Endothelial cell of umbilical vein (primary cell): ENCODE measurements at regions not wholly inside any gene's neighbourhood (a gene's known extent, or its start where the extent isn't known, plus 50 kb on each side); places are given as distances from the start of the nearest gene placed in this dataset.

Experiments used
- BruUV-seq: library from RNA; stranded (reverse); fragments of 400-500 nt; replicated peaks from 2 replicates; lab custom pipeline; 2021; lab: Mats Ljungman, UMichigan
- CTCF ChIA-PET: fragments of 300-600, 350-600 bp; sonication (Branson Sonifier 250); formaldehyde crosslinking; loops from one replicate; lab custom pipeline; 2021; ENCODE audit warnings: antibody characterized with exemption, inconsistent platforms; lab: Charles Lee
- POLR2A ChIA-PET: fragments of 300-600, 350-600 bp; sonication (Branson Sonifier 250); formaldehyde crosslinking; loops from one replicate; lab custom pipeline; 2021; ENCODE audit warnings: antibody characterized with exemption, inconsistent platforms; lab: Charles Lee
- DNase-seq: peaks from one replicate; pipeline ENCODE4 v3.0.0-alpha.2; 2011; ENCODE audit warnings: low read depth, low spot score
- FAIRE-seq: peaks from 2 replicates; lab custom pipeline; 2011; peaks lifted over from hg19 to GRCh38; lab: Jason Lieb, UNC
- H2AFZ ChIP-seq: 2 replicates; pipeline ENCODE4 v1.6.0; 2012; ENCODE audit warnings: low read depth, low read length, control low read depth, inconsistent platforms
- H3K27ac ChIP-seq: 2 replicates; pipeline ENCODE4 v1.5.1; 2011; ENCODE audit warnings: low read depth, mild to moderate bottlenecking, control low read depth, low read length, moderate library complexity; ENCODE audit not compliant: insufficient read depth
- H3K27me3 ChIP-seq, 2 experiments: 2 replicates each; pipeline versions ENCODE4 v1.6.0 to v1.6.1; 2011; ENCODE audit warnings: low read length in 2 of 2, mixed read lengths in 1 of 2; ENCODE audit not compliant: control insufficient read depth in 2 of 2, insufficient read depth in 2 of 2
- H3K36me3 ChIP-seq, 2 experiments: 2 replicates in 1 of 2; 3 replicates in 1 of 2; pipeline ENCODE4 v1.5.1; 2011; ENCODE audit warnings: low read length in 2 of 2, mild to moderate bottlenecking in 1 of 2, moderate library complexity in 1 of 2; ENCODE audit not compliant: control insufficient read depth in 2 of 2, insufficient read depth in 2 of 2; ENCODE audit errors: extremely low read depth in 1 of 2
- H3K4me1 ChIP-seq: 3 replicates; pipeline ENCODE4 v1.5.1; 2011; ENCODE audit warnings: mild to moderate bottlenecking, low read length; ENCODE audit not compliant: control insufficient read depth, insufficient read depth; ENCODE audit errors: extremely low read depth
- H3K4me2 ChIP-seq: 2 replicates; pipeline ENCODE4 v1.6.1; 2011; ENCODE audit warnings: low read length, control low read depth, mixed read lengths; ENCODE audit not compliant: insufficient read depth
- H3K4me3 ChIP-seq, 3 experiments: fragments of 200-600 bp in 1 of 3; sonication (generic), shearing (Covaris generic) in 1 of 3; replicated peaks in 1 of 3; 2 replicates each; pipeline ENCODE4 v1.5.1; 2011 to 2016; ENCODE audit warnings: control low read depth in 3 of 3, low read length in 3 of 3, mild to moderate bottlenecking in 2 of 3, inconsistent platforms in 1 of 3, low read depth in 1 of 3, moderate library complexity in 1 of 3; ENCODE audit not compliant: insufficient read depth in 1 of 3
- H3K79me2 ChIP-seq: 2 replicates; pipeline ENCODE4 v1.6.0; 2012; ENCODE audit warnings: low read length, inconsistent platforms; ENCODE audit not compliant: control insufficient read depth, insufficient read depth
- H3K9ac ChIP-seq: replicated peaks from 2 replicates; pipeline ENCODE3; 2011; ENCODE audit warnings: low read length, control low read depth; ENCODE audit not compliant: insufficient read depth; ENCODE audit errors: extremely low read depth
- H3K9me1 ChIP-seq: replicated peaks from 3 replicates; pipeline ENCODE4 v1.6.0; 2011; ENCODE audit warnings: mild to moderate bottlenecking, low read length; ENCODE audit not compliant: control insufficient read depth, insufficient read depth; ENCODE audit errors: extremely low read depth
- H3K9me3 ChIP-seq: replicated peaks from 2 replicates; pipeline ENCODE4 v1.5.1; 2012; ENCODE audit warnings: low read length, inconsistent platforms; ENCODE audit not compliant: control insufficient read depth, insufficient read depth
- H4K20me1 ChIP-seq: replicated peaks from 2 replicates; pipeline ENCODE3; 2011; ENCODE audit warnings: mild to moderate bottlenecking, low read length; ENCODE audit not compliant: control insufficient read depth, insufficient read depth; ENCODE audit errors: extremely low read depth
- CTCF ChIP-seq, 2 donors: IDR thresholded peaks; 1 replicate in 1 of 2; 2 replicates in 1 of 2; pipeline ENCODE4 v1.5.1; 2011; ENCODE audit warnings: low read length in 2 of 2, mild to moderate bottlenecking in 2 of 2, moderate library complexity in 2 of 2, control low read depth in 1 of 2, inconsistent platforms in 1 of 2, low read depth in 1 of 2; ENCODE audit not compliant: insufficient read depth in 1 of 2; ENCODE audit errors: extremely low read depth in 1 of 2
- EZH2 ChIP-seq: IDR thresholded peaks from 2 replicates; pipeline ENCODE4 v1.6.1; 2012; ENCODE audit warnings: borderline replicate concordance, low read depth, mild to moderate bottlenecking, moderate library complexity, low read length, inconsistent platforms; ENCODE audit not compliant: severe bottlenecking
- FOS ChIP-seq: IDR thresholded peaks from 2 replicates; pipeline ENCODE4 v1.6.1; 2011; ENCODE audit warnings: mild to moderate bottlenecking, low read length, moderate library complexity, borderline replicate concordance; ENCODE audit not compliant: insufficient read depth
- GATA2 ChIP-seq: IDR thresholded peaks from 2 replicates; pipeline ENCODE4 v1.7.0; 2011; ENCODE audit warnings: low read depth, mild to moderate bottlenecking, moderate library complexity, mixed read lengths, low read length; ENCODE audit not compliant: insufficient read length, insufficient read depth
- JUN ChIP-seq: IDR thresholded peaks from 2 replicates; pipeline ENCODE4 v1.6.1; 2011; ENCODE audit warnings: borderline replicate concordance, low read depth; ENCODE audit not compliant: insufficient read length, insufficient read depth
- MAX ChIP-seq: IDR thresholded peaks from 2 replicates; pipeline ENCODE4 v1.6.1; 2011; ENCODE audit not compliant: insufficient read depth, insufficient read length
- MYC ChIP-seq: IDR thresholded peaks from one replicate; pipeline ENCODE4 v1.6.1; 2011; ENCODE audit warnings: mild to moderate bottlenecking, low read depth, low read length
- POLR2A ChIP-seq: IDR thresholded peaks from 2 replicates; pipeline ENCODE4 v1.6.1; 2012; ENCODE audit warnings: low read depth, mild to moderate bottlenecking, control low read depth, low read length
- POLR2AphosphoS5 ChIP-seq: IDR thresholded peaks from 2 replicates; pipeline ENCODE4 v1.6.1; 2012; ENCODE audit warnings: low read depth, mild to moderate bottlenecking, control low read depth, low read length, moderate library complexity; ENCODE audit not compliant: insufficient read depth
- dilution Hi-C: fragments of 300-500 bp; cut with MboI; formaldehyde crosslinking; loops from one replicate; pipeline ENCODE4 v1.15.0; 2019; ENCODE audit warnings: low sequenced_read_pairs; ENCODE audit not compliant: extremely low pct_ligation_motif_present
- intact Hi-C: fragments of 100-400 bp; cut with micrococcal nuclease; formaldehyde crosslinking; loops from one replicate; pipeline ENCODE4 v1.10.0; 2022

- H3K4me2 ChIP-seq: no peak overlapping the region
- FAIRE-seq: no peak
Measured at GRCh38 chr16:49116873-49117272, 164.8 kb downstream of the CBLN1 start.

More at GRCh38 chr16:49116873-49117272, 164.8 kb downstream of the CBLN1 start:
- no peaks in the 10 kb centered on the region for H3K4me1 ChIP-seq
- H3K4me3 ChIP-seq: no peak overlapping the region
- H2AFZ ChIP-seq: no peak overlapping the region
- TF ChIP-seq EZH2: no peak
- TF ChIP-seq POLR2AphosphoS5: no peak
- TF ChIP-seq CTCF (IDR thresholded peaks at IDR 0.05; ENCODE audit: extremely low read depth in 1 of 2, insufficient read depth in 1 of 2, low read depth in 1 of 2, low read length in 2 of 2): no peak
- TF ChIP-seq POLR2A: no peak
- no peak for TF ChIP-seq MAX
- no peak for TF ChIP-seq MYC
- TF ChIP-seq JUN: no peak
- TF ChIP-seq GATA2: no peak
- TF ChIP-seq FOS: no peak
- H3K9me1 ChIP-seq: no peaks in the 10 kb centered on the region
- intact Hi-C loops (no loop called here), dilution Hi-C loops (no loop called here)
- H3K9me3 ChIP-seq: no peaks in the 10 kb centered on the region
- H4K20me1 ChIP-seq: no peaks in the 10 kb centered on the region
- H3K27me3 ChIP-seq: no peaks in the 10 kb centered on the region
- no peak overlapping the region for H3K27ac ChIP-seq
- POLR2A ChIA-PET: no interaction called here
- no peaks in the 10 kb centered on the region for H3K79me2 ChIP-seq
- no peak for DNase-seq
- no TSS peak for BruUV-seq
- CTCF ChIA-PET: no interaction called here
- no peaks in the 10 kb centered on the region for H3K36me3 ChIP-seq
- no peak overlapping the region for H3K9ac ChIP-seq
